Stimulated activated CD4-positive, alpha-beta T cell treated with anti-CD3 and anti-CD28 coated beads, Interleukin-2, amount 100 ng/mL, for 48 hours (primary cell): ENCODE measurements at regions not wholly inside any gene's neighbourhood (a gene's known extent, or its start where the extent isn't known, plus 50 kb on each side); places are given as distances from the start of the nearest gene placed in this dataset.
"Not testable (repeated sequence)": the region's sequence is repeated elsewhere in the genome, so short reads cannot be mapped to it uniquely, and the experiment has no call there.

Experiments
- DNase-seq, 2 donors: peaks; one replicate each; pipeline ENCODE4 v3.0.0-alpha.2; 2020

DNA sequence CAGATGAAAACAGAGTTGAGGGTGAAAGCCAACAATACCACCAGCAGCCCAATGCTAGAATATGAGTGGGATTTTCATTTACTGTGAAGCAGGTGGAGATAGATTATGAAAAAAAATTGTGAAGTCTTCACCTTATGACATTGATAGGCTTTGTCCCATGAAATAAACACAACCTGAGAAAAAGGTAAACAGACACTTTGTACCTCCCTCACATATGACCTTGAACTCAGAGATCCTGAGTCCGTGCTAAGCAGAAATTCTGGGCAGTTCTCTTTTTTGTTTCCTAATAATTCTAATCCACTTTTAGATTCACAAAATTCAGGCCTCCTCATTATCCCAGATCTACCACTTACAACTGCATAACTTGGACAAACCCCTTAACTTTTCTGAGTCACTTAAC lies 127.3 kb upstream of the RORB start:
- no peak for DNase-seq

DNA sequence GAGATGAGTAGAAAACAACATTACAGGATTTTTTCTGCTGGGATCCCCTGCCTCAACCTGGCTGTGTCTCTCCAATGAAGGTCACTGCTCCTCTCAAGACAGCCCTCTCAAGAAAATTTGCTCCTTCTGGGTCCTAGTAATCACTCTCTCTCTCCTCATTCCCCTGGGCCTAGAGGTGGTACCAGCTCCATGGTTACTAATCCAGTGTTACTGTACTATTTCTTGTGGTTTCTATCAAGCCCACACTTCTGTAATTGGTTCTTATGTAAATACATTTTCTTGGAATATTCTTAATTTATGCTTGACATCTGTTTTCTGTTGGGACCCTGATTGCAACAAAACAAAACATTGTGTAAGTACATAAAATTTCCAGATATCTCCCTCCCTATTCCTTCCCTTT lies 123.8 kb upstream of the RORB start:
- no peak for DNase-seq

DNA sequence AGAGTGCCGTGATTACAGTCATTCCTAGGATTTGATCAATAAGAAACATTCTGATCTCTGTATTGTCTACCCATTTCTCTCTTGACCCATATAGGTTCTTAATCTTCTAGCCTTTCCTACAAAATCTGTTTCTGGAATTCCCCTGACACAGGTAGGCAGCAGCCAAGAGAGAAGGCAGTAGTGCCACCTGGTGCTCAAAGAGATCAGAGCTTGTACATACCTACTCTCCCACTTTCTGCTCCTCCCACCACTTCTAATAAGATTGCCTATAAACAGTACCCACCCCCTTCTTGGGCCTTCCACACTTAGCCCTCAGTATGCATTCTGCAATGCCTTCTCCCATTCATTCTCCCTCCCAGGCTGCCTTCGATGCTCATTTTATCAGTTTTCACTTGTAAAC lies 117.4 kb upstream of the RORB start:
- no peak for DNase-seq

DNA sequence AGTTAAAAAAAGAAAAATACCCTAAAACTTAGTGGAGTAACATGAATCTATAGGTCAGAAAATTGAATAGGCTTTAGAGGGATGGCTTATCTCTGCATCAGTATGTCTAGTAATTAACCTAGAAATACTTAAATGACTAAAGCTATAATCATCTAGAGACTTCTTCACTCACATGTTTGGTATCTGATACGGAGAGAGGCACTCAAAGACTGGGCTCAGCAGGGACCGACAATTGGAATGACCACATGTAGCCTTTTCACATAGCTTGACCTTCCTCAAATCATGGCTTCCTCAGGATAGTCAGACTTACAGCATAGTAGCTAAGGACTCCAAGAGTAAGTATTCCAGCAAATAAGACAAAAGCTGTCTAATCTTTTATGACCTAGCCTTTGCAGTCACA lies 105.3 kb upstream of the RORB start:
- DNase-seq: no peak

DNA sequence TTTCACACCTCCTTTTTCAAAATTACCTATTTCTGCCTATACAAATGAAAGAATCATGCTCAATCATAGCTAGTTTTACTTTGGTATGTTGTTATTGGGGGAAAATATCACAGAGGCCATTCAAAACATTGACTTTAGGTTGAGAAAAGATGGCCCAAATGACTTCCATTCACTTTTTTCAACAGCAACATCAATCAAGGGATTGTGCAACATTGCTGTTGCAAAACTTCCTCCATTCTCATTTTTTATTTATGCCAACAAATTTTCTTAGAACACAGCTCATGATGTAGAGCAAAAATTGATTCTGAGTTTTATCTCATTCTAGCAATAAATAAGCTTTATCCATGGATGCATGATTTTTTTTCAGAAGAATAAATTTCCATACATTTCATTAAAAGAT lies 93.6 kb upstream of the RORB start:
- DNase-seq: no peak

DNA sequence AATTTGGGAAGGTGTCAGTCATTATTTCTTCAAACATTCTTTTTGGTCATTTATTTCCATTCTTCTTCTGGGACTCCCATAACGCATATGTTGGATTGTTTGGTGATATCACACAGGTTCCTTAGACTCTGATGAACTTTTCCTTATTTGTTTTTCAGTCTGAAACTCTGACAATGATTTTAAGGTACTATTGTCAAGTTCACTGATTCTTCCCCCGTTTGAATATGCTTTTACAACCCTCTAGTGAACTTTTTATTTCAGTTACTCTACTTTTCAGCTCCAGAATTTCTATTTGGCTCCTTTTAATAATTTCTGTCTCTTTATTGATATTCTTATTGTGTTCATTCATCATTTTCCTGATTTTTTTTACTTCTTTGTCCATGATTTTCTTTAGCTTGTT lies 92.5 kb upstream of the RORB start:
- no peak for DNase-seq

DNA sequence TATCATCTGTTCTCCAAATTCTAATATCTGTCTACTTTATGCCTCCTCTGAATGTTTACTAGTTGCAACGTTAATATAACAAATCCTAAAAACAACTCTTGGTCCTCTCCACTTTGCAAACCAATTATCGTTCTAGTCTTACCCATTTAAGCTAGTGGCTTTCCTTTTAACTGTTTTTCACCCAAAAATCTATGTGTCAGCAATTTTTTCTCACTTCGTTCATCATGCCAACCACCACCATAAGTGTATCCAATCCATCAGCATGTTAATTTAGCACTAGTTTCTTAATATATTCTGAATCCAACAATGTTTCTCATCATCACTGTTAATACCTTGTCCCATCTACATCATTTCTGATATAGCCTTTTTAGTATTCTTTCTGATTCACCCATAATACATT lies 90.0 kb upstream of the RORB start:
- no peak for DNase-seq

DNA sequence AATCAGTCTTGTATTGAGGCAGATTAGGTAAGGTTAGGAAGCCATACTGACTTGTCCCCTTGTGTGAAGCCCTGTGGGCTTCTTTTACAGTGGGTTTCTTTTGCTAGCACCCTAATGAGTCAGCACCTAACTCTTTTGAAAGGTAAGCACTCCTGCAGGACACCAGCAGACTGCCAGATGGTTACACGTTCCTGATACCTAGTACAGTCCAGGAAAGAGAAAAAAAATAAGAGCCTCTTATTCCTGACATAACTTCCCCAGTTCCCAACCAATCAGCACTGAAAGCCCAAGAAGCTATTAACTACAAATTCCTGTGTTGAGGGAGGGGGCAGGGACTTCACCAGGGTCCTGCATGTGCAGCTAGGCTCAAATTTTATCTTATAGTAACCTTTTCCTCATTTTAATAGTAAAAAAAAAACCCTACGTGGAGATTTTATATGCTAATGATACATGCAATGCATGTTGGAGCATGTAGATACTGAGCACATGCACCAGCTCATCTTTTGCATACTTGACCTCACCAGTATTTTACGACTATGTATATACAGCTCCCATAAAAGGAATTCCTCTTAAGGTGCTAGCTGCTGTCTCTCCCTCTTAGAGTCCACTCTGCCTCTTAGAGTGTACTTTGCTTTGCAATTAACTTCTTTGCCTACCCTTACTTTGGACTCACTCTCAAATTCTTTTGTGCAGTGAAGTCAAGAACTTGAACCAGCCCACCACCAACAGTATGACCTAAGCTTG lies 84.7 kb upstream of the RORB start:
- no peak for DNase-seq

DNA sequence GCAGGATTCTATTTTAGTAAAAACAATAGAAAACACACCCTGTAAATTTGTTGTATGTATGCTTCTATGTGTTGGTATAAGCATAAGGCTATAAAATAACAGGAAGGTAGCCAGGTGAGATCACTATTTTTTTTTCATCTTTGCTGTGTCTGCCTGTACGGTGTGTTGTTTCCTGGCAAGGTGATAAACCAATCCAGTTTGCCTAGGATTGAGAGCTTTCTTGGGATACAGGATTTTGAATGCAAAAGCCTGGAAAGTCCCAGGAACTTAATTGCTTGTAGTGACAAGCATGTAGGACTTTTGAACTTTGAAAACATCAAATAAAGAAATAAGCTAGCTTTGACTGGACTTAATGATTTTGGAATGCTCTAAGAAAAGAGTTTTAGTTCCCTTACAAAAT lies 83.3 kb upstream of the RORB start:
- DNase-seq: no peak

DNA sequence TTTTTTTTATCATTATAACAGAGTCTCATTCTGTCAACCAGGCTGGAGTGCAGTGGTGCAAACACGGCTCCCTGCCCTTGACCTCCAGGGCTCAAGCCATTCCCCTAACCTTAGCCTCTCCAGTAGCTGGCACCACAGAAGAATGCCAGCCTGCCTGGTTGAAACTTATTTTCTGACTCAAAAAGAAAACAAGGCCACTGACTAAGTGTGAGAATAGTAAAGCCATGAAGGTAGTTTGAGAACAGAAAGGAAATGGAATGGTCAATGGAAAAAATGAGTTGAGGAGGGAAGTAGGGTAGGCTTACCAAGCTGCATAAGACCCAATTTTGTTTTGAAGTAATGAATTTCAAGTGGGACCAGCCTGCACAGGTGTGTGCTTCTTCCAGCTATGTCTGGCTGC lies 82.8 kb upstream of the RORB start:
- DNase-seq: no peak

DNA sequence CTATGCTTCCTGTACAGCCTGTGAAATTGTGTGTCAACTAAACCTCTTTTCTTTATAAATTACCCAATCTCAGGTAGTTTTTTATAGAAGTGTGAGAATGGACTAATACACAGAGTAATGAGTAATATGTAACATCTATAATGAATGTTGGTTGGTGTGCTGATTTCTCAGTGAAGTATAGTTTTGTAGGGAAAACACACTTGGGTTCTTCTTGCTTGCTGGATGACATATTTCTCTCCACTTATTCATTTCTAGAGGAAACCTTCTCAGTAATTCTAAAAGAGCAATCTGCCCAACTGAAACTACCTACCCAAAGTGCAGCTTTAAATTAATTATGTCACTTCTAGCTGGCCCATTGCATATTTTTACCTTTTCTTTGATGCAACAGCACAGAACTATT lies 81.1 kb upstream of the RORB start:
- no peak for DNase-seq

DNA sequence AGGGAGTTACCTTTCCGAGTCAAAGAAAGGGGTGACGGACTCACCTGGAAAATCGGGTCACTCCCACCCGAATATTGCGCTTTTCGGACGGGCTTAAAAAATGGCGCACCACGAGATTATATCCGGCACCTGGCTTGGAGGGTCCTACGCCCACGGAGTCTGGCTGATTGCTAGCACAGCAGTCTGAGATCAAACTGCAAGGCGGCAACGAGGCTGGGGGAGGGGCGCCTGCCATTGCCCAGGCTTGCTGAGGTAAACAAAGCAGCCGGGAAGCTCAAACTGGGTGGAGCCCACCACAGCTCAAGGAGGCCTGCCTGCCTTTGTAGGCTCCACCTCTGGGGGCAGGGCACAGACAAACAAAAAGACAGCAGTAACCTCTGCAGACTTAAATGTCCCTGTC lies 72.6 kb upstream of the RORB start:
- DNase-seq: not testable (repeated sequence)

DNA sequence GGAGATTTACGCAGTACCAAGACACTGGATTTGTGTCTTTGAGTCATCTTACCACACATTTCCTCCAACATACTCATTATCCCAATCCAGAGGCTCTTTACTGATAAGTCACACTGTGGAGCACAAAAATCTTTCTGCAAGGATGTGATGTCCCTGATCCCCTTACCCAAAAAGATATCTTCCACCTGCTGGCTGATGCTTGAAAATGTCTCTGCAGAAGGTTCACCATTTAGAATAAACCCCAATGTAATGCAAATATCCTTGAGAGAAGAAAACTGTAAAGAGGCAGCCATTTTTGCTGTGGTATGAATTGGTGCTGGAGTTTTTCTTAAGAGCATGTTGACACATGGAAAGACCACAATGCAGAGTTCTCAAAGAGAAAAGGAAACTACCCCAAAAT lies 65.7 kb upstream of the RORB start:
- no peak for DNase-seq

DNA sequence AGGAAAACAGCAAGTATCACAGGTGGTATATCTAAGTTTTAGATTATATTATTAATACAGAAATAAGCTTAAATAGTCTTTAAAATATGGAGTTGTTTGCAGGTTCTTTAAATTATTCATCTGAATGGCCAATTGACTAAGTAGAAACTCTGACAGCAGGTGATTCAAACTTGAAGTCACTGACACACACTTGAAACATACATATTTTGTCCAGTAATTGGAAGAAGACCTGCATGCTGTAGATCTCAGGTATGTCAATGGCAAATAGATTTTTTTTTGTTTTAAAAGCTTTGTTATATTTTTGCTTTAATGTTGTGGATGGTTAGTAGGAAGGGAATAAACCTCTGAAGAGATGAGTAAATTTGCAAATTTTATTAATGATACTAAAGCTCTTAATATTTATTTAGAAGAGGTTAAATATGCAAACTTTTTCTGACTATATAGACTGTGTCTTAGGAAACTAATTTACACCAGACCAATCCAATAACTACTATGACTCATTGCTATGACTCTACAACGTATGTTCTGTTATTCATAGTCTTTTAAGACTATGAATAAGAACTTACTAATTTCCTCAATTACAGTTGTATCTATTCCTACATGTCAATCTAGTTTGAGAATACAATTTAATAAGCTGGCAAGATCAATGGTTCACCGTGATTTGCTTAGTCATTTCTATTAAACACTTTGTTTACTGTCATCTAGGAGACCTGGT lies 53.9 kb upstream of the RORB start:
- DNase-seq: no peak

DNA sequence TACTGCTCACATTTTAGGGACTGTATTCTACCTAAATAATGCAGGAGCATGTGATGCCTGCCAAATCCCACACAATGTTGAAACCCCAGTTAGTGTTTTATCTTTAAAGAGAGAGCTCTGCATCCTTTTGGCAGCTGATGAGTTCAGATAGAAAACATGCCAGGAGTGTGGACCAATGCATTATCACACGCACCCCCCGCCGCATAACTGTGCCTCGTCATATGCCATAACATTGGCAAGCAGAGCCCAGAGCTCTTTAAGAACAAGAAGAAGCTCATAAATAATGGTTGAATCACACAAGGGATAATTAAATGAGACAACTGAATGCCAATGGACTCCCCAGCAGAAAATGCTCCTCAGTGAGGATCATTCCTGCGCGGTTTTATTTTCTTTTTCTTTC lies 52.8 kb upstream of the RORB start:
- DNase-seq: no peak
